SK-N-SH (cell line): ENCODE measurements at regions not wholly inside any gene's neighbourhood (a gene's known extent, or its start where the extent isn't known, plus 50 kb on each side); places are given as distances from the start of the nearest gene placed in this dataset.

Experiments used
- CTCF ChIP-seq: fragments of 200-600 bp; sonication (generic); IDR thresholded peaks from 2 replicates; pipeline ENCODE4 v1.6.1; 2017; ENCODE audit warnings: antibody characterized with exemption, mild to moderate bottlenecking, moderate library complexity
- EP300 ChIP-seq, 2 experiments: IDR thresholded peaks; 2 replicates each; pipeline versions ENCODE4 v1.4.0 to v1.6.1; 2012; ENCODE audit warnings: borderline replicate concordance in 1 of 2, low read depth in 1 of 2, low read length in 1 of 2
- TAF1 ChIP-seq: IDR thresholded peaks from 2 replicates; pipeline ENCODE4 v1.6.1; 2012; ENCODE audit warnings: low read depth, mild to moderate bottlenecking, low read length, moderate library complexity, borderline replicate concordance
- TCF12 ChIP-seq: IDR thresholded peaks from 2 replicates; pipeline ENCODE4 v1.4.0; 2012
- YY1 ChIP-seq: IDR thresholded peaks from 2 replicates; pipeline ENCODE4 v1.4.0; 2012; ENCODE audit warnings: low read depth, mild to moderate bottlenecking

DNA sequence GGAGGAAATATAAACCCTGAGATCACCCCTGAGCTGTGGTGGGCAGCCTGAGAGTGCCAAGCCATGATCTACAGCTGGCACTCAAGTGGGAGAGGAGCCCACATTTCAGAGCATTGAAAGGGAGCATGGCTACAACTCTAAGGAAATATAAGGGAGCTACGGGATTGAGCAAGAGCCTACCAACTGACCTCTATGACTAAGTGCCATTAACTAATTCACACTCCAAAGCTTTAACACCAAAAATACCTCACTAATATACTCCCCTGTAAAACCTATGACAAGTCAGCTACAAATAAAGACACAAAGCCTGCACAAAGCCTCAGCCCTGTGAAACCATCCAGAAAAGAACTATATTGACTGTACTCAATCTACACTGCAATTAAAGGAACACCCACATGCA lies 286.8 kb upstream of the RPS23 start:
- TF ChIP-seq CTCF, result no peak
- TF ChIP-seq YY1, result no peak
- no peak for TF ChIP-seq TCF12
- no peak for TF ChIP-seq TAF1
- no peak for TF ChIP-seq EP300 (IDR thresholded peaks at IDR 0.05; ENCODE audit: borderline replicate concordance in 1 of 2, low read depth in 1 of 2, low read length in 1 of 2)
